ENCODE measurements at regions not wholly inside any gene's neighbourhood (a gene's known extent, or its start where the extent isn't known, plus 50 kb on each side); places are given as distances from the start of the nearest gene placed in this dataset.

GRCh38 chr14:71662291-71662790 lies 269.9 kb upstream of the RGS6 start:
- 93 to 97% methylated on average over 4 of the region's 4 CpGs for WGBS, 2 donors
- no peaks in the 10 kb centered on the region for H3K27me3 ChIP-seq
- no peaks in the 10 kb centered on the region for H3K9me3 ChIP-seq
- TF ChIP-seq POLR2A (IDR thresholded peaks at IDR 0.05) = no peak
- TF ChIP-seq CTCF (IDR thresholded peaks at IDR 0.05) = no peak
- ATAC-seq (no peak), DNase-seq (no peak)
- peaks cover 12% of the 10 kb centered on the region for H3K4me1 ChIP-seq
- H3K27ac ChIP-seq = no peak overlapping the region
- intact Hi-C loops (cut with DNase I) = no loop called here
- H3K36me3 ChIP-seq (replicated peaks in 1 of 2; ENCODE audit: insufficient read depth in 1 of 2, low read depth in 2 of 2) = peaks cover 0 to 3% of the 10 kb centered on the region in 2 donors
- H3K4me3 ChIP-seq = no peak overlapping the region

- TF ChIP-seq CTCF (IDR thresholded peaks at IDR 0.05) (no peak), POLR2A (IDR thresholded peaks at IDR 0.05) (no peak)
- no peaks in the 10 kb centered on the region for H3K4me1 ChIP-seq
- no peak overlapping the region for H3K27ac ChIP-seq
- intact Hi-C loops (cut with DNase I) = no loop called here
- no peaks in the 10 kb centered on the region for H3K27me3 ChIP-seq
- DNase-seq (no peak), ATAC-seq (no peak)
- H3K4me3 ChIP-seq = no peak overlapping the region
- WGBS, 2 donors = 56 to 69% methylated on average over 1 of the region's 1 CpG
- H3K9me3 ChIP-seq = no peaks in the 10 kb centered on the region
- peaks cover 0 to 3% of the 10 kb centered on the region in 2 donors for H3K36me3 ChIP-seq (replicated peaks in 1 of 2; ENCODE audit: insufficient read depth in 1 of 2, low read depth in 2 of 2)
Observed at GRCh38 chr14:71665157-71665556, 267.1 kb upstream of the RGS6 start.

- Histone ChIP-seq H3K4me3 (no peak overlapping the region), H3K27ac (no peak overlapping the region), H3K4me1 (no peaks in the 10 kb centered on the region), H3K9me3 (no peaks in the 10 kb centered on the region), H3K27me3 (no peaks in the 10 kb centered on the region), H3K36me3 (replicated peaks in 1 of 2; ENCODE audit: insufficient read depth in 1 of 2, low read depth in 2 of 2) (peaks cover 0 to 3% of the 10 kb centered on the region in 2 donors)
- TF ChIP-seq POLR2A (IDR thresholded peaks at IDR 0.05) = no peak
- TF ChIP-seq CTCF (IDR thresholded peaks at IDR 0.05) = no peak
- intact Hi-C loops (cut with DNase I) = no loop called here
- 78 to 86% methylated on average over 2 of the region's 2 CpGs for WGBS, 2 donors
- DNase-seq (no peak), ATAC-seq (no peak)
Observed at GRCh38 chr14:71665781-71666180, 266.4 kb upstream of the RGS6 start.

GRCh38 chr14:71666571-71667145 lies 265.6 kb upstream of the RGS6 start:
- DNase-seq (no peak), ATAC-seq (no peak)
- Histone ChIP-seq H3K9me3 (no peaks in the 10 kb centered on the region), H3K4me1 (no peaks in the 10 kb centered on the region), H3K27me3 (no peaks in the 10 kb centered on the region), H3K4me3 (no peak overlapping the region), H3K27ac (no peak overlapping the region), H3K36me3 (replicated peaks in 1 of 2; ENCODE audit: insufficient read depth in 1 of 2, low read depth in 2 of 2) (peaks cover 0 to 3% of the 10 kb centered on the region in 2 donors)
- intact Hi-C loops (cut with DNase I) = no loop called here
- WGBS, 2 donors = 86 to 90% methylated on average over 2 of the region's 2 CpGs
- TF ChIP-seq POLR2A (IDR thresholded peaks at IDR 0.05) = no peak
- no peak for TF ChIP-seq CTCF (IDR thresholded peaks at IDR 0.05)

Data from body of pancreas (tissue), 4 donors.